AG10803 (cell line): ENCODE measurements at regions not wholly inside any gene's neighbourhood (a gene's known extent, or its start where the extent isn't known, plus 50 kb on each side); places are given as distances from the start of the nearest gene placed in this dataset.

Experiments
- DNase-seq: peaks from one replicate; pipeline ENCODE4 v3.0.0; 2010; ENCODE audit warnings: low read depth
- H3K4me3 ChIP-seq: 2 replicates; pipeline ENCODE4 v1.5.1; 2011; ENCODE audit warnings: mild to moderate bottlenecking, low read length, control low read depth
- TF ChIP-seq, protein P1 (sequence below): conservative IDR thresholded peaks from 2 replicates; pipeline ENCODE4 v1.5.1; 2011; ENCODE audit warnings: mild to moderate bottlenecking, low read length, control low read depth, inconsistent platforms

DNA sequence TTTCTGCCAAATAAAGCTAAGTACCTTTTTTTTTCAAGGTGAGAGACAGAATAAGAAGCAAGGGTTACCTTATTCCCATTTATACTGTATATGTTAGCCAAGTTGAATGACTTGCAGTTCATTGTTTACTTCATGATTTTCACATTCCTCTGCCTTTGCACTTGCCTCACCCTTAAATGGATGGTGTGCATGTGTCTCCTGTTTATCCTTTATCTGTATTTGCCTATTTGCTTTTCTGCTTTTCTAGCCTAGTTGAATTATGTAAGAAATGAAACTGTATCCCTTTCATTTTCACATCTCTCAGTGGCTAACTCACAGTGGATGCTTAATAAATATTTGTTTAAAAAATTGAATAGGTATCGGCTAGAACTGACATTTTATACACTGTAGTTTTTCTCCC lies 200.8 kb upstream of the ST8SIA4 start:
- TF ChIP-seq, protein P1, sequence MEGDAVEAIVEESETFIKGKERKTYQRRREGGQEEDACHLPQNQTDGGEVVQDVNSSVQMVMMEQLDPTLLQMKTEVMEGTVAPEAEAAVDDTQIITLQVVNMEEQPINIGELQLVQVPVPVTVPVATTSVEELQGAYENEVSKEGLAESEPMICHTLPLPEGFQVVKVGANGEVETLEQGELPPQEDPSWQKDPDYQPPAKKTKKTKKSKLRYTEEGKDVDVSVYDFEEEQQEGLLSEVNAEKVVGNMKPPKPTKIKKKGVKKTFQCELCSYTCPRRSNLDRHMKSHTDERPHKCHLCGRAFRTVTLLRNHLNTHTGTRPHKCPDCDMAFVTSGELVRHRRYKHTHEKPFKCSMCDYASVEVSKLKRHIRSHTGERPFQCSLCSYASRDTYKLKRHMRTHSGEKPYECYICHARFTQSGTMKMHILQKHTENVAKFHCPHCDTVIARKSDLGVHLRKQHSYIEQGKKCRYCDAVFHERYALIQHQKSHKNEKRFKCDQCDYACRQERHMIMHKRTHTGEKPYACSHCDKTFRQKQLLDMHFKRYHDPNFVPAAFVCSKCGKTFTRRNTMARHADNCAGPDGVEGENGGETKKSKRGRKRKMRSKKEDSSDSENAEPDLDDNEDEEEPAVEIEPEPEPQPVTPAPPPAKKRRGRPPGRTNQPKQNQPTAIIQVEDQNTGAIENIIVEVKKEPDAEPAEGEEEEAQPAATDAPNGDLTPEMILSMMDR: no peak
- DNase-seq: no peak
- no peak overlapping the region for H3K4me3 ChIP-seq

DNA sequence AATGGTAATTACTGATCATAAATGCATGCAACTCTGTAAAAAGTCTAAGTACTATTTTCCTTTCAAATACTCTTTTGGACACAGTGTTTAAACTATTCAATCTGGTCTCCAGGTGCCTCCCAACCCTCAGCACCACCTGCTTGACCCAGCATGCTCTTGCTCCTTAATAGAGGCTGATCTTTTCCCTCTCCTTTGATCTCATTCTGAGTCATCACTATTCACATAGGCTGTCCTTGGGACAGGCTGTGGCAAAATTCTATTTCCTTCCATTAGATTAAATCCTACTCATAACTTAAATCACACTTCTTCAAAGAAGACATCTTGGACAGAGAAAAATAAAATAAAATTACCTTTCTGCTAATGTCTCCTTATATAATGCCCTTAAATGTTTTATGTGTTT lies 199.4 kb upstream of the ST8SIA4 start:
- TF ChIP-seq, protein P1: no peak
- DNase-seq: no peak

DNA sequence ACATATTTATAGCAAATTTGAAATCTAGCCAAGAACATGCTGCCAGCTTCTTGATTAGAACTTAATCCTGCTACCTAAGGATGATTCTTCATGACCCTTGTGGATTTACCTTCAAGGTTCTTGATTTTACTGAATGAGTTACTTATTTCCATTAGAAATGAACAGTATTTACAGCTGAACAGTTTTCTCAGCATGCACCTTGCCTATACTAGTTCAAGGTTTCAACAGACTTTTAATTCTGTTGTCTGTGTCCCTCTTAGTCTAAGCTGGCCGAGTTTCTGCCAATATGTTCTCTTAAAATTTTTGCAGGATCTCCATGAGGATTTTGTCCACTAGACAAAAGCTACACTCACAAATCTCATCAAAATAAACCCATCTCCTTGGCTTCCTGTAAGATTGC lies 188.8 kb upstream of the ST8SIA4 start:
- no peak for DNase-seq
- TF ChIP-seq, protein P1: no peak
- H3K4me3 ChIP-seq: no peak overlapping the region

More for the DNA sequence above, 199.4 kb upstream of the ST8SIA4 start:
- H3K4me3 ChIP-seq: no peak overlapping the region

DNA sequence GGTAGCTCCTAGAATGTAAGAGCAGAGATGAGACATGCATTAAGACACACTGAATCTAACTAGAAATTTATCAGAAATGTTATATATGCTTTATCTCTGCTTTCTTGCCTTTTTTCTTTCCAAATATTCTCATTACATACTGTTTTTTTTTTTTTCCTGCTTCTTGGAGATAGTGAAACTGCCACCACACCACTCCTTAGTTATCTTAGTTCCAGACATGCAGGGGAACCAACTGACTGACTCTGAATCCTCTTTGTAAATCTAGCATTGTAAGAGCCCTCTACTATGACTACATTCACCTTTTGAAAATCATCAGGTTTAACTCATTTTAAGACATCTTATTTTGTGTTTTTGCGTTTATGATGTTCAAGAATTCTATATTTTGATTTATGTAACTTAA lies 181.3 kb upstream of the ST8SIA4 start:
- TF ChIP-seq, protein P1: no peak
- no peak overlapping the region for H3K4me3 ChIP-seq
- DNase-seq: no peak

DNA sequence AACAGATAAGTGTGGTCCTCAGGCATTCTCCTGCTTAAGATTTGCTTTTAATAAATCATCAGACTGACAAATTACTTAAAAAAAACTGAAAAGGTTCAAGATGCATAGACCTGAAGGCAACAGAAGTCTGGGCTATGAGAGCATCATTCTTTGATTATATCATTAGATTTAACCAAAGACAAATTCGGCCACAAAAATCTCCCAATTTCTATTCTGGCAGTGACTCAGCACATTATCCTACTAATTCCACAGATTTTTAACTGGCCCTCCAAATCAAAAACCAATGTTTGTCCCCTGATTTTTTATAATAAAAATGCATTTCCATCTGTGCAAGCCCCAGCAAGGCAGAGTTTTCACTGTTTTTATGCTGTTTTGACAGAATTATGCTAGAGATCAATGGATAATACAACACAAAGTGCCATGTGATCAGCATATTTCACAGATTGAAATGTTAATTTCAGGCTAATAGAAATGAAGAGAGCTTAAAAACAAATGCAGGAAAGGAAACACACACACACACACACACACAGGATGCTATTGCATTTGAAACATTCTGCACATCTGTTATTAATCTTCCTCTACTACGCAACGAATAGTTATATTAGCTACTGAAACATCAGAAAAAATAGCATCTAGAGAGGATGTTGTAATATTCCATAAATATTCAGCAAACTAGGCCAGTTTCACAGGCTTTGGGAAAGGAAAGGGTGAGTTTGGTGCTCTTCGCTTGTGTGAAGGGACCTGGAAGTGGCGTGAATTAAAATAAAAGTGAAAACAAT lies 177.6 kb upstream of the ST8SIA4 start:
- DNase-seq: peak; percentile 13
- no peak overlapping the region for H3K4me3 ChIP-seq
- TF ChIP-seq, protein P1: no peak

DNA sequence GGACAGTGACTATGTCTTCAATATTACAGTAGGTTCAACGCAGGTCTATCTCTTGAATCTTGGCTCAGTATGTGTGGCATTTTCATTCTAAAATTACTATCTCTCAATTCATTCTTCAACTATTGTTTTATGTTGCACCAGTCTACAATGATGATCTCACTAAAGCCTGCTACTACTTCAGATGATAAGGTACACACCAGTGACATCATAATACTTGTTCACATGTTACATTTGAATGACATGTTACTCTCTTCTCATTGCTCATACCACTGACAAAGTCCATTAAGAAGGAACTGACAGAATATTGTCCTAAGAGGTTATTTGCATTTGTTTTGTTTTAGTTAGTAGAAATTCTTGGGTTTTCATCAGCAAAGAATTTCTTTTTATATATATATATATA lies 165.2 kb upstream of the ST8SIA4 start:
- H3K4me3 ChIP-seq: no peak overlapping the region
- no peak for DNase-seq
- TF ChIP-seq, protein P1: no peak

DNA sequence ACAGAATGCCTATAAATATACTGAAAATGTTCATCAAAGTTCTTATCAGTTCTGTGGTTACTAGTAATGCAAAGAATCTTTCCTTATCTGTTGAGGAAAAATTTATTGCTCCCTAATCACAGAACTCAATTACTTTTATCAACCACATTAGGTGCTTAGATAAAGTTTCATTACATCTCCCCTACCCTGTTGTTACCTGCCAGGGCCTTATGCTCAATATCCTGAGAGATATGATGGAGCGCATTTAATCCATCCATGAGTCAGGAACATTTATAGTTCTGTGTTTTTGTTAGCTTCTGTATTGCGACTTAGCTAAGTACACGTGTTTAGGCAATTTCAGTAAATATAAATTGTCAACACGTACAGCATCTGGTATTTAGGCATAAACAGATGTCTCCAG lies 164.3 kb upstream of the ST8SIA4 start:
- H3K4me3 ChIP-seq: no peak overlapping the region
- no peak for DNase-seq
- TF ChIP-seq, protein P1: no peak
